NB4 (cell line): ENCODE measurements at regions not wholly inside any gene's neighbourhood (a gene's known extent, or its start where the extent isn't known, plus 50 kb on each side); places are given as distances from the start of the nearest gene placed in this dataset.

Experiments used
- POLR2A ChIP-seq: IDR thresholded peaks from 2 replicates; pipeline ENCODE4 v1.6.1; 2011; ENCODE audit warnings: mild to moderate bottlenecking; ENCODE audit not compliant: insufficient read length; ENCODE audit errors: extremely low read depth
- TF ChIP-seq, protein P1 (sequence below): IDR thresholded peaks from one replicate; pipeline ENCODE4 v1.5.1; 2012; ENCODE audit warnings: low read depth, low read length
- TF ChIP-seq, protein P2 (sequence below): IDR thresholded peaks from 2 replicates; pipeline ENCODE4 v1.6.1; 2011; ENCODE audit warnings: low read depth, low read length

DNA sequence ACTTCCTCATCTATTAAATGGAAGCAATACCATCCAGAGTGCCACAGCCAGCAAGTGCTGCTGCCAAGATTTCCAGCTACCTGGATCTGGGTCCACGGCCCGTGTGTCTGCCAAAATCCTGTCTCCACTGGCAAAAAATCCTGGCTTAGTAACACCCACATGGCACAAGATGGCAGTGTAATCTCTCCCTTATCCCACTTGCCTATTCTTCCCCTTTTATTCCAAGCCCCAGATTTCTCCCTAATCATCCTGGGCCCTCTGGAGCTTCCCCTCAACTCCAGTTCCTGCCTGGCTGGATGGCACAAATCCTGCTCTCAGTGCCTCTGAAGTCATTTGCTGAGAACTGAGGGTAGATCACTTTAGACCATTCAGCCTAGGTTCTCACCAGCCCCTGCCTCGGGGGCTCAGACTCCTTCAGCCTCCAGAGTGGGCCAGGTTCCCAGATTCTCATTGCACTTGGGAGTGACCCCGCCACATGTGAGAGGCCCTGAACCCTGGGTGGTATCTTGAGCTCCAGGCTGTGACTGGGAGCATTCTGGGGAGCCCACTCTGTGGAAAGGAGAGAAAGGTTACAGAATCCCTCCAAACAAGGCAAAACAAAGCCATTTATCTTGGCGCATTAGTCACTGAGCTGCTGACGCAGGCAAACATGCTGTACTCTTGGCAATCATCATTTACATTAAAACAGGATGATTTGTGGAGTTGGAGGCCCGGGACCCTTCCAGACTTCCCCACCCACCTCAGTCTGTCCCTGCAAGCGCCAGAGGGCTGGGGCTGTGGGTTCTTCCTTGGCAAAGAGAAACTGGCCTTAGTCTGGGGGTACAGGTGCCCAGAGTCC, 325.8 kb downstream of the DYSF start:
- no peak for TF ChIP-seq POLR2A
- TF ChIP-seq, protein P1, sequence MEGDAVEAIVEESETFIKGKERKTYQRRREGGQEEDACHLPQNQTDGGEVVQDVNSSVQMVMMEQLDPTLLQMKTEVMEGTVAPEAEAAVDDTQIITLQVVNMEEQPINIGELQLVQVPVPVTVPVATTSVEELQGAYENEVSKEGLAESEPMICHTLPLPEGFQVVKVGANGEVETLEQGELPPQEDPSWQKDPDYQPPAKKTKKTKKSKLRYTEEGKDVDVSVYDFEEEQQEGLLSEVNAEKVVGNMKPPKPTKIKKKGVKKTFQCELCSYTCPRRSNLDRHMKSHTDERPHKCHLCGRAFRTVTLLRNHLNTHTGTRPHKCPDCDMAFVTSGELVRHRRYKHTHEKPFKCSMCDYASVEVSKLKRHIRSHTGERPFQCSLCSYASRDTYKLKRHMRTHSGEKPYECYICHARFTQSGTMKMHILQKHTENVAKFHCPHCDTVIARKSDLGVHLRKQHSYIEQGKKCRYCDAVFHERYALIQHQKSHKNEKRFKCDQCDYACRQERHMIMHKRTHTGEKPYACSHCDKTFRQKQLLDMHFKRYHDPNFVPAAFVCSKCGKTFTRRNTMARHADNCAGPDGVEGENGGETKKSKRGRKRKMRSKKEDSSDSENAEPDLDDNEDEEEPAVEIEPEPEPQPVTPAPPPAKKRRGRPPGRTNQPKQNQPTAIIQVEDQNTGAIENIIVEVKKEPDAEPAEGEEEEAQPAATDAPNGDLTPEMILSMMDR: no peak
- TF ChIP-seq, protein P2, sequence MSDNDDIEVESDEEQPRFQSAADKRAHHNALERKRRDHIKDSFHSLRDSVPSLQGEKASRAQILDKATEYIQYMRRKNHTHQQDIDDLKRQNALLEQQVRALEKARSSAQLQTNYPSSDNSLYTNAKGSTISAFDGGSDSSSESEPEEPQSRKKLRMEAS: no peak
